ENCODE measurements at regions not wholly inside any gene's neighbourhood (a gene's known extent, or its start where the extent isn't known, plus 50 kb on each side); places are given as distances from the start of the nearest gene placed in this dataset. TPM values are rescaled to one million over a fixed set of nuclear protein-coding genes. Genes with fewer than 3 reads are reported as not detected.

DNA sequence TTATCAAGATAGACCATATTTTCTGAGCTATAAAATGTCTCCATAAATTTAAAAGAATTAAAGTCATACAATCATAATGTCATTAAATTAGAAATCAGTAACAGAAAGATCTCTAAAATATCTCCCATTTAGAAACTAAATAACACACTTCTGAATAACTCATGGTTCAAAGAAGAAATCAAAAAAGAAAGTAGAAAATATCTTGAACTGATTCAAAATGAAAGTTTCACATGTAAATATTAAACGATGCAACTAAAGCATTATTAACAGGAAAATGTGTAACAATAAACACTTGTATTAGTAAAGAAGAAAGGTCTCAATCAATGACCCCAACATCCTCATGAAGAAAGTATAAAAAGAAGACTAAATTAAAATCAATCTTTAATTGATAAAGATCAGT is 50.5 kb upstream of the PZP start:
- Histone ChIP-seq H3K27me3 (ENCODE audit: control insufficient read depth, insufficient read depth, low read length) (no peaks in the 10 kb centered on the region; the same call in 1 of the 2 replicates), H3K36me3 (ENCODE audit: control insufficient read depth, insufficient read depth, low read length) (no peaks in the 10 kb centered on the region), H3K4me3 (ENCODE audit: low read depth, low read length) (no peak overlapping the region)
- TF ChIP-seq, protein P1, sequence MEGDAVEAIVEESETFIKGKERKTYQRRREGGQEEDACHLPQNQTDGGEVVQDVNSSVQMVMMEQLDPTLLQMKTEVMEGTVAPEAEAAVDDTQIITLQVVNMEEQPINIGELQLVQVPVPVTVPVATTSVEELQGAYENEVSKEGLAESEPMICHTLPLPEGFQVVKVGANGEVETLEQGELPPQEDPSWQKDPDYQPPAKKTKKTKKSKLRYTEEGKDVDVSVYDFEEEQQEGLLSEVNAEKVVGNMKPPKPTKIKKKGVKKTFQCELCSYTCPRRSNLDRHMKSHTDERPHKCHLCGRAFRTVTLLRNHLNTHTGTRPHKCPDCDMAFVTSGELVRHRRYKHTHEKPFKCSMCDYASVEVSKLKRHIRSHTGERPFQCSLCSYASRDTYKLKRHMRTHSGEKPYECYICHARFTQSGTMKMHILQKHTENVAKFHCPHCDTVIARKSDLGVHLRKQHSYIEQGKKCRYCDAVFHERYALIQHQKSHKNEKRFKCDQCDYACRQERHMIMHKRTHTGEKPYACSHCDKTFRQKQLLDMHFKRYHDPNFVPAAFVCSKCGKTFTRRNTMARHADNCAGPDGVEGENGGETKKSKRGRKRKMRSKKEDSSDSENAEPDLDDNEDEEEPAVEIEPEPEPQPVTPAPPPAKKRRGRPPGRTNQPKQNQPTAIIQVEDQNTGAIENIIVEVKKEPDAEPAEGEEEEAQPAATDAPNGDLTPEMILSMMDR (IDR thresholded peaks at IDR 0.05; ENCODE audit: insufficient read depth, low read depth, low read length) = no peak
- DNase-seq (ENCODE audit: low read depth) = no peak
- CTCF ChIA-PET = interaction anchor here (1.0 to 2.2 kb wide), 2 partner anchors 13 to 14 kb away, joined by 4 to 5 read pairs; no protein-coding TSS in a partner anchor
- POLR2A ChIA-PET = no interaction called here

Small RNA genes lying in the stretch of these regions (small RNA-seq; reads per million reads assigned to genes)
- gene RF00072 (ENCODE audit: insufficient read length, low read depth, low replicate concordance) = not detected
